ENCODE measurements at regions not wholly inside any gene's neighbourhood (a gene's known extent, or its start where the extent isn't known, plus 50 kb on each side); places are given as distances from the start of the nearest gene placed in this dataset.

- TF ChIP-seq CTCF (IDR thresholded peaks at IDR 0.05) (no peak), POLR2A (IDR thresholded peaks at IDR 0.05) (no peak)
Observed at GRCh38 chr12:3961591-3961990, 88.4 kb upstream of the PARP11 start.
